Right lobe of liver (tissue), 4 donors: ENCODE measurements at regions not wholly inside any gene's neighbourhood (a gene's known extent, or its start where the extent isn't known, plus 50 kb on each side); places are given as distances from the start of the nearest gene placed in this dataset.

ENCODE experiments used
- CTCF ChIP-seq, 4 donors: fragments of 200-600 bp in 3 of 4; fragments of 450-650 bp in 1 of 4; IDR thresholded peaks; one replicate each; pipeline versions ENCODE4 v1.5.1 to v1.8.0; 2016 to 2022; ENCODE audit warnings: antibody characterized with exemption in 4 of 4, mild to moderate bottlenecking in 2 of 4
- POLR2A ChIP-seq: fragments of 450-650 bp; IDR thresholded peaks from one replicate; pipeline ENCODE4 v1.6.1; 2017; ENCODE audit warnings: antibody characterized with exemption, mild to moderate bottlenecking
- donor health status: DM: no; HTN: no; CAD: no.
- donor health status: DM: no; HTN: no; CAD: no.
- donor health status: DM: no; HTN: yes; CAD: no.

DNA sequence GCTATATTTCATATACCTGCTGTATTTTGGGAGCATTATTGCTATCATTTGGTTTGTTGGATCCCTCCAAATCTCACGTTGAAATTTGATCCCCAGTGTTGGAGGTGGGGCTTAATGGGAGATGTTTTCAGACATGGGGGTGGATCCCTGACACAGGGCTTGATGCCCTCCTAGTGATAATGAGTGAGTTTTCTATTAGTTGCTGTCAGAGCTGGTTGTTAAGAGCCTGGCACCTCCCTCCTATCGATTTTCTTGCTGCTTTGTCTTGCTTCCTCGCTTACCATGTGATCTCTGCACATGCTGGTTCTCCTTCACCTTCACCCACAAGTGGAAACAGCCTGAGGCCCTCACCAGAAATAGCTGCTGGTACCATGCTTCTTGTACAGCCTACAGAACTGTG is 259.9 kb upstream of the STARD13 start:
- TF ChIP-seq CTCF (IDR thresholded peaks at IDR 0.05) (no peak), POLR2A (no peak)
